HuH-7.5 (cell line): ENCODE measurements at regions not wholly inside any gene's neighbourhood (a gene's known extent, or its start where the extent isn't known, plus 50 kb on each side); places are given as distances from the start of the nearest gene placed in this dataset.
"Not testable (repeated sequence)": the region's sequence is repeated elsewhere in the genome, so short reads cannot be mapped to it uniquely, and the experiment has no call there.

Source experiments
- DNase-seq: peaks from one replicate; pipeline ENCODE4 v3.0.0; 2011; ENCODE audit warnings: low spot score

GRCh38 chr2:217366966-217367365 lies 507.1 kb upstream of the TNP1 start:
- DNase-seq = no peak

- DNase-seq = no peak
These were observed 506.5 kb upstream of the TNP1 start for GRCh38 chr2:217366266-217366895.

- DNase-seq = no peak
These were observed 505.8 kb upstream of the TNP1 start for GRCh38 chr2:217365656-217366055.

- no peak for DNase-seq
These were observed 504.4 kb upstream of the TNP1 start for GRCh38 chr2:217364224-217364623.

- DNase-seq = no peak
These were observed 503.6 kb upstream of the TNP1 start for GRCh38 chr2:217363470-217363869.

GRCh38 chr2:217362710-217363109 lies 502.8 kb upstream of the TNP1 start:
- no peak for DNase-seq

GRCh38 chr2:217362286-217362685 lies 502.4 kb upstream of the TNP1 start:
- no peak for DNase-seq

GRCh38 chr2:217361483-217361880 lies 501.6 kb upstream of the TNP1 start:
- no peak for DNase-seq

GRCh38 chr2:217360781-217361482 lies 501.1 kb upstream of the TNP1 start:
- no peak for DNase-seq

GRCh38 chr2:217360111-217360510 lies 500.2 kb upstream of the TNP1 start:
- no peak for DNase-seq

GRCh38 chr2:217357886-217358620 lies 498.2 kb upstream of the TNP1 start:
- DNase-seq = no peak

GRCh38 chr2:217356781-217357180 lies 496.9 kb upstream of the TNP1 start:
- no peak for DNase-seq

GRCh38 chr2:217356142-217356541 lies 496.3 kb upstream of the TNP1 start:
- DNase-seq = no peak

- no peak for DNase-seq
These were observed 493.7 kb upstream of the TNP1 start for GRCh38 chr2:217353591-217353990.

- no peak for DNase-seq
These were observed 491.5 kb upstream of the TNP1 start for GRCh38 chr2:217351378-217351777.

GRCh38 chr2:217349251-217349650 lies 489.4 kb upstream of the TNP1 start:
- no peak for DNase-seq

- DNase-seq = not testable (repeated sequence)
These were observed 487.8 kb upstream of the TNP1 start for GRCh38 chr2:217347630-217348029.

GRCh38 chr2:217346043-217346442 lies 486.2 kb upstream of the TNP1 start:
- DNase-seq = not testable (repeated sequence)

- no peak for DNase-seq
These were observed 481.0 kb upstream of the TNP1 start for GRCh38 chr2:217340899-217341298.

GRCh38 chr2:217340176-217340575 lies 480.3 kb upstream of the TNP1 start:
- DNase-seq = no peak

GRCh38 chr2:217339753-217340152 lies 479.9 kb upstream of the TNP1 start:
- no peak for DNase-seq

GRCh38 chr2:217338306-217338916 lies 478.5 kb upstream of the TNP1 start:
- DNase-seq = no peak

GRCh38 chr2:217337771-217338170 lies 477.9 kb upstream of the TNP1 start:
- DNase-seq = no peak
